ENCODE measurements at regions not wholly inside any gene's neighbourhood (a gene's known extent, or its start where the extent isn't known, plus 50 kb on each side); places are given as distances from the start of the nearest gene placed in this dataset.

GRCh38 chr2:147086715-147087114 lies 758.1 kb upstream of the ACVR2A start:
- TF ChIP-seq CTCF (conservative IDR thresholded peaks at IDR 0.05) (no peak), EZH2 (IDR thresholded peaks at IDR 0.05; ENCODE audit: low read depth) (no peak)
